ENCODE measurements at regions not wholly inside any gene's neighbourhood (a gene's known extent, or its start where the extent isn't known, plus 50 kb on each side); places are given as distances from the start of the nearest gene placed in this dataset.

DNA sequence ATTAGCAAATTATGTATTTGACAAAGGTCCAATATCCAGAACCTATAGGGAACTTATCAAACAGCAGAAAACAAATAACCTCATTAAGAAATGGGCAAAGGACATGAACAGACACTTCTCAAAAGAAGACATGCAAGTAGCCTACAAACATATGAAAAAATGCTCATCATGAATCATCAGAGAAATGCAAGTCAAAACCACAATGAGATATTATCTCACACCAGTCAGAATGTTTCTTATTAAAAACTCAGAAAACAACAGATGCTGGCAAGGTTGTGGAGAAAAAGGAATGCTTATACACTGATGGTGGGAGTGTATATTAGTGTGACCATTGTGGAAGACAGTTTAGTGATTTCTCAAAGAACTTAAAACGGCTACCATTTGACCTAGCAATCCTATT is 116.1 kb upstream of the CRBN start (continued):
- no peak for TF ChIP-seq CHD7 (IDR thresholded peaks at IDR 0.05; ENCODE audit: insufficient replicate concordance, low read length)
- no peak for TF ChIP-seq CREB1 (IDR thresholded peaks at IDR 0.05)
- TF ChIP-seq POLR2AphosphoS5 (IDR thresholded peaks at IDR 0.05; ENCODE audit: low read depth, low read length), result no peak
- TF ChIP-seq GTF2F1 (IDR thresholded peaks at IDR 0.05; ENCODE audit: borderline replicate concordance, low read depth, low read length), result no peak
- no peak for TF ChIP-seq PHF8 (conservative IDR thresholded peaks at IDR 0.05; ENCODE audit: low read depth, low read length)
- TF ChIP-seq ATF3 (IDR thresholded peaks at IDR 0.05; ENCODE audit: insufficient read depth, low read depth, low read length), result no peak
- no peak for TF ChIP-seq HDAC2 (IDR thresholded peaks at IDR 0.05; ENCODE audit: borderline replicate concordance in 1 of 2, low read depth in 2 of 2, low read length in 2 of 2)
- no peak for TF ChIP-seq TEAD4 (IDR thresholded peaks at IDR 0.05; ENCODE audit: low read depth, low read length)
- TF ChIP-seq KDM1A (IDR thresholded peaks at IDR 0.05; ENCODE audit: borderline replicate concordance, low read length), result no peak
- TF ChIP-seq RAD21 (IDR thresholded peaks at IDR 0.05 in 1 of 2, conservative IDR thresholded peaks at IDR 0.05 in 1 of 2; ENCODE audit: low read depth in 2 of 2, low read length in 2 of 2), result no peak
- TF ChIP-seq TBP (IDR thresholded peaks at IDR 0.05; ENCODE audit: low read depth, low read length), result no peak
- no peak for TF ChIP-seq RFX5 (IDR thresholded peaks at IDR 0.05; ENCODE audit: borderline replicate concordance, low read depth, low read length)

All from H1 (cell line).